Motor neuron (in vitro differentiated cells): ENCODE measurements at regions not wholly inside any gene's neighbourhood (a gene's known extent, or its start where the extent isn't known, plus 50 kb on each side); places are given as distances from the start of the nearest gene placed in this dataset.

Experiments used
- ATAC-seq, 8 experiments: fragments of 200-7000 bp; cut with Tn5 transposase; replicated peaks in 6 of 8; 2 replicates each; pipeline ENCODE4 v1.8.0; 2021; ENCODE audit warnings: mild to moderate bottlenecking in 8 of 8, moderate library complexity in 8 of 8
- H3K27ac ChIP-seq, 2 donors: fragments of 250-450 bp; sonication (Bioruptor Pico); 2 replicates each; pipeline ENCODE4 v1.9.0; 2021; ENCODE audit warnings: antibody characterized with exemption in 2 of 2, mild to moderate bottlenecking in 2 of 2, moderate library complexity in 1 of 2
- H3K4me1 ChIP-seq, 2 donors: fragments of 250-450 bp; sonication (Bioruptor Pico); replicated peaks in 1 of 2; 2 replicates each; pipeline ENCODE4 v1.6.1; 2021; ENCODE audit warnings: antibody characterized with exemption in 2 of 2, mild to moderate bottlenecking in 2 of 2, moderate library complexity in 1 of 2
- H3K4me3 ChIP-seq, 5 donors: fragments of 250-450 bp; sonication (Bioruptor Pico); 2 replicates each; pipeline ENCODE4 v1.9.0; 2021; ENCODE audit warnings: antibody characterized with exemption in 5 of 5, mild to moderate bottlenecking in 5 of 5, moderate library complexity in 4 of 5
- WGBS, 10 experiments: fragments of 450-650 bp; shearing (Covaris generic); methylation state at CpG; one replicate each; pipeline ENCODE4 v1.0.0; 2022; 5-methylcytosine and 5-hydroxymethylcytosine counted together
- in situ Hi-C, 9 experiments: fragments of 400-800 bp; cut with MboI; loops; one replicate each; pipeline ENCODE4 v1.15.0; 2021; ENCODE audit warnings: low sequenced_read_pairs in 9 of 9, low pct_unique_long_range_greater_than_20kb in 2 of 9; ENCODE audit not compliant: unreplicated experiment in 9 of 9

- in situ Hi-C loops: no loop called here
Measured at GRCh38 chr9:89956331-89956730, 351.5 kb downstream of the GADD45G start.

GRCh38 chr9:89956907-89957306 is 352.1 kb downstream of the GADD45G start:
- Histone ChIP-seq H3K27ac (no peak overlapping the region), H3K4me3 (no peak overlapping the region), H3K4me1 (no peaks in the 10 kb centered on the region)
- in situ Hi-C loops: no loop called here
- 43 to 100% (median 83%) methylated on average over 1 to 3 of the region's 3 CpGs; no CpG with 5 or more reads in 3 of the 10 experiments for WGBS, 10 experiments
- ATAC-seq: no peak

More at GRCh38 chr9:89956331-89956730, 351.5 kb downstream of the GADD45G start:
- 28 to 100% (median 83%) methylated on average over 1 to 4 of the region's 5 CpGs; no CpG with 5 or more reads in 1 of the 10 experiments for WGBS, 10 experiments
- Histone ChIP-seq H3K4me3 (no peak overlapping the region), H3K4me1 (no peaks in the 10 kb centered on the region), H3K27ac (no peak overlapping the region)
- peak in 1 of 8 experiments; percentile 25 for ATAC-seq

- in situ Hi-C loops: no loop called here
- ATAC-seq: no peak
- H3K4me3 ChIP-seq: no peak overlapping the region
- WGBS, 10 experiments: 0 to 100% (median 82%) methylated on average over 1 to 8 of the region's 11 CpGs; no CpG with 5 or more reads in 3 of the 10 experiments
- H3K27ac ChIP-seq: no peak overlapping the region
- H3K4me1 ChIP-seq: no peaks in the 10 kb centered on the region
Measured at GRCh38 chr9:89958086-89958485, 353.3 kb downstream of the GADD45G start.

GRCh38 chr9:89961616-89962341 is 357.0 kb downstream of the GADD45G start:
- ATAC-seq: peak in 3 of 8 experiments; percentile 78 to 91 (median 79)
- WGBS, 10 experiments: 0 to 78% (median 62%) methylated on average over 1 to 7 of the region's 9 CpGs; no CpG with 5 or more reads in 3 of the 10 experiments
- in situ Hi-C loops: no loop called here
- no peak overlapping the region for H3K4me3 ChIP-seq
- no peaks in the 10 kb centered on the region for H3K4me1 ChIP-seq
- H3K27ac ChIP-seq: no peak overlapping the region

- no peak overlapping the region for H3K27ac ChIP-seq
- WGBS, 10 experiments: 75 to 100% (median 84%) methylated on average over 1 to 2 of the region's 3 CpGs; no CpG with 5 or more reads in 6 of the 10 experiments
- H3K4me3 ChIP-seq: no peak overlapping the region
- no peak for ATAC-seq
- in situ Hi-C loops: no loop called here
- H3K4me1 ChIP-seq: no peaks in the 10 kb centered on the region
Measured at GRCh38 chr9:89963280-89963679, 358.5 kb downstream of the GADD45G start.

- ATAC-seq: peak in 1 of 8 experiments; percentile 26
- Histone ChIP-seq H3K4me1 (peaks cover 0 to 3% of the 10 kb centered on the region in 2 donors), H3K4me3 (no peak overlapping the region), H3K27ac (no peak overlapping the region)
- in situ Hi-C loops: no loop called here
- 86 to 100% (median 92%) methylated on average over 1 to 2 of the region's 2 CpGs; no CpG with 5 or more reads in 5 of the 10 experiments for WGBS, 10 experiments
Measured at GRCh38 chr9:89967527-89967926, 362.7 kb downstream of the GADD45G start.

- 20 to 76% (median 48%) methylated on average over 2 to 3 of the region's 3 CpGs; no CpG with 5 or more reads in 1 of the 10 experiments for WGBS, 10 experiments
- Histone ChIP-seq H3K4me3 (no peak overlapping the region), H3K27ac (no peak overlapping the region), H3K4me1 (peaks cover 0 to 3% of the 10 kb centered on the region in 2 donors)
- in situ Hi-C loops: no loop called here
- ATAC-seq: peak in 3 of 8 experiments; percentile 29 to 50 (median 38)
Measured at GRCh38 chr9:89969156-89969675, 364.4 kb downstream of the GADD45G start.

GRCh38 chr9:89969881-89970639 is 365.2 kb downstream of the GADD45G start:
- Histone ChIP-seq H3K27ac (no peak overlapping the region), H3K4me1 (peaks cover 0 to 3% of the 10 kb centered on the region in 2 donors), H3K4me3 (no peak overlapping the region)
- WGBS, 10 experiments: 33 to 93% (median 83%) methylated on average over 1 to 11 of the region's 11 CpGs; no CpG with 5 or more reads in 1 of the 10 experiments
- peak in 5 of 8 experiments; percentile 17 to 39 (median 34) for ATAC-seq
- in situ Hi-C loops: no loop called here

- 60 to 96% (median 88%) methylated on average over 2 to 13 of the region's 15 CpGs; no CpG with 5 or more reads in 2 of the 10 experiments for WGBS, 10 experiments
- no peak for ATAC-seq
- Histone ChIP-seq H3K4me1 (peaks cover 0 to 3% of the 10 kb centered on the region in 2 donors), H3K27ac (no peak overlapping the region), H3K4me3 (no peak overlapping the region)
- in situ Hi-C loops: no loop called here
Measured at GRCh38 chr9:89970701-89971100, 365.9 kb downstream of the GADD45G start.

- WGBS, 10 experiments: 73 to 92% (median 85%) methylated on average over 1 to 5 of the region's 5 CpGs; no CpG with 5 or more reads in 1 of the 10 experiments
- Histone ChIP-seq H3K4me3 (no peak overlapping the region), H3K4me1 (peaks cover 0 to 3% of the 10 kb centered on the region in 2 donors), H3K27ac (no peak overlapping the region)
- in situ Hi-C loops: no loop called here
- no peak for ATAC-seq
Measured at GRCh38 chr9:89972535-89972934, 367.7 kb downstream of the GADD45G start.

GRCh38 chr9:89974582-89974981 is 369.8 kb downstream of the GADD45G start:
- in situ Hi-C loops: no loop called here
- Histone ChIP-seq H3K4me3 (no peak overlapping the region), H3K27ac (no peak overlapping the region), H3K4me1 (peaks cover 0 to under 1% of the 10 kb centered on the region in 2 donors)
- ATAC-seq: no peak

GRCh38 chr9:89975024-89975423 is 370.2 kb downstream of the GADD45G start:
- no peak for ATAC-seq
- 44 to 100% (median 86%) methylated on average over 1 of the region's 1 CpG; no CpG with 5 or more reads in 1 of the 10 experiments for WGBS, 10 experiments
- no peak overlapping the region for H3K4me3 ChIP-seq
- H3K4me1 ChIP-seq: peaks cover 2% of the 10 kb centered on the region in 2 donors
- in situ Hi-C loops: loop anchor here in 1 of 9 experiments (25.0 kb wide), 1 partner anchor 138 kb away; no protein-coding TSS in a partner anchor
- H3K27ac ChIP-seq: no peak overlapping the region

- no peak for ATAC-seq
- Histone ChIP-seq H3K4me3 (no peak overlapping the region), H3K27ac (no peak overlapping the region), H3K4me1 (peaks cover 8% of the 10 kb centered on the region in 2 donors)
- in situ Hi-C loops: loop anchor here in 1 of 9 experiments (25.0 kb wide), 1 partner anchor 138 kb away; no protein-coding TSS in a partner anchor
- WGBS, 10 experiments: 0 to 80% (median 41%) methylated on average over 1 to 2 of the region's 2 CpGs; no CpG with 5 or more reads in 2 of the 10 experiments
Measured at GRCh38 chr9:89975630-89976029, 370.8 kb downstream of the GADD45G start.
